ENCODE measurements at regions not wholly inside any gene's neighbourhood (a gene's known extent, or its start where the extent isn't known, plus 50 kb on each side); places are given as distances from the start of the nearest gene placed in this dataset.

DNA sequence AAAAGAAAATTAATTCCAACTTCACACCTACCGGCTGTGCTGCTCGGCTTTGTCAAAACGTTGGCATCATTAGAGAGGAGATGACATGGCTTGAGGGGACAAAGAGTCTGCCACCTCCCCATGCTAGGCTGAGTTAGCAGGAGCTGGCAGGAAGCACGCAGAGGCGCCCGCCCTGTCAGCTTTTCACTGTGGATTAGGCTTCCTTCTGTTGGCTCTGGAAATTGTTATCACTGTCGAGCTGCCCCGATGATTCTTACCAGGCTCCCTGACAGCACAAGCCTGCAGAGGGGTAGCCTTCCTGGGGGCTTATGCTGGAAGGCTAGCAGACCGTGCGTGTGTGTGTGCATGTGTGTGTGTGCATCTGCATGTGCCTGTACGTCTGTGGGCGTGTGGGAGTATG, 490.9 kb upstream of the TBX3 start (continued):
- TF ChIP-seq, protein P1, sequence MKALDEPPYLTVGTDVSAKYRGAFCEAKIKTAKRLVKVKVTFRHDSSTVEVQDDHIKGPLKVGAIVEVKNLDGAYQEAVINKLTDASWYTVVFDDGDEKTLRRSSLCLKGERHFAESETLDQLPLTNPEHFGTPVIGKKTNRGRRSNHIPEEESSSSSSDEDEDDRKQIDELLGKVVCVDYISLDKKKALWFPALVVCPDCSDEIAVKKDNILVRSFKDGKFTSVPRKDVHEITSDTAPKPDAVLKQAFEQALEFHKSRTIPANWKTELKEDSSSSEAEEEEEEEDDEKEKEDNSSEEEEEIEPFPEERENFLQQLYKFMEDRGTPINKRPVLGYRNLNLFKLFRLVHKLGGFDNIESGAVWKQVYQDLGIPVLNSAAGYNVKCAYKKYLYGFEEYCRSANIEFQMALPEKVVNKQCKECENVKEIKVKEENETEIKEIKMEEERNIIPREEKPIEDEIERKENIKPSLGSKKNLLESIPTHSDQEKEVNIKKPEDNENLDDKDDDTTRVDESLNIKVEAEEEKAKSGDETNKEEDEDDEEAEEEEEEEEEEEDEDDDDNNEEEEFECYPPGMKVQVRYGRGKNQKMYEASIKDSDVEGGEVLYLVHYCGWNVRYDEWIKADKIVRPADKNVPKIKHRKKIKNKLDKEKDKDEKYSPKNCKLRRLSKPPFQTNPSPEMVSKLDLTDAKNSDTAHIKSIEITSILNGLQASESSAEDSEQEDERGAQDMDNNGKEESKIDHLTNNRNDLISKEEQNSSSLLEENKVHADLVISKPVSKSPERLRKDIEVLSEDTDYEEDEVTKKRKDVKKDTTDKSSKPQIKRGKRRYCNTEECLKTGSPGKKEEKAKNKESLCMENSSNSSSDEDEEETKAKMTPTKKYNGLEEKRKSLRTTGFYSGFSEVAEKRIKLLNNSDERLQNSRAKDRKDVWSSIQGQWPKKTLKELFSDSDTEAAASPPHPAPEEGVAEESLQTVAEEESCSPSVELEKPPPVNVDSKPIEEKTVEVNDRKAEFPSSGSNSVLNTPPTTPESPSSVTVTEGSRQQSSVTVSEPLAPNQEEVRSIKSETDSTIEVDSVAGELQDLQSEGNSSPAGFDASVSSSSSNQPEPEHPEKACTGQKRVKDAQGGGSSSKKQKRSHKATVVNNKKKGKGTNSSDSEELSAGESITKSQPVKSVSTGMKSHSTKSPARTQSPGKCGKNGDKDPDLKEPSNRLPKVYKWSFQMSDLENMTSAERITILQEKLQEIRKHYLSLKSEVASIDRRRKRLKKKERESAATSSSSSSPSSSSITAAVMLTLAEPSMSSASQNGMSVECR (CRISPR knock-in tag; IDR thresholded peaks at IDR 0.05) = no peak
- TF ChIP-seq CHD2 (IDR thresholded peaks at IDR 0.05; ENCODE audit: low read depth, low read length) (no peak), NCOR1 (IDR thresholded peaks at IDR 0.05) (no peak), PRPF4 (IDR thresholded peaks at IDR 0.05; ENCODE audit: insufficient read depth, low read depth, low read length, poor library complexity, severe bottlenecking) (no peak), ZFP30 (CRISPR knock-in tag; IDR thresholded peaks at IDR 0.05; ENCODE audit: borderline replicate concordance) (no peak), KLF13 (tag; IDR thresholded peaks at IDR 0.05; ENCODE audit: borderline replicate concordance, low read depth) (no peak), CHD1 (IDR thresholded peaks at IDR 0.05; ENCODE audit: low read length) (no peak), MYBL2 (IDR thresholded peaks at IDR 0.05; ENCODE audit: low read depth) (no peak), MYBL2 (CRISPR knock-in tag; IDR thresholded peaks at IDR 0.05; ENCODE audit: borderline replicate concordance) (no peak)
- TF ChIP-seq, protein P2, sequence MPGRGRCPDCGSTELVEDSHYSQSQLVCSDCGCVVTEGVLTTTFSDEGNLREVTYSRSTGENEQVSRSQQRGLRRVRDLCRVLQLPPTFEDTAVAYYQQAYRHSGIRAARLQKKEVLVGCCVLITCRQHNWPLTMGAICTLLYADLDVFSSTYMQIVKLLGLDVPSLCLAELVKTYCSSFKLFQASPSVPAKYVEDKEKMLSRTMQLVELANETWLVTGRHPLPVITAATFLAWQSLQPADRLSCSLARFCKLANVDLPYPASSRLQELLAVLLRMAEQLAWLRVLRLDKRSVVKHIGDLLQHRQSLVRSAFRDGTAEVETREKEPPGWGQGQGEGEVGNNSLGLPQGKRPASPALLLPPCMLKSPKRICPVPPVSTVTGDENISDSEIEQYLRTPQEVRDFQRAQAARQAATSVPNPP (IDR thresholded peaks at IDR 0.05; ENCODE audit: borderline replicate concordance, insufficient read depth, insufficient read length) = no peak
- TF ChIP-seq, protein P3, sequence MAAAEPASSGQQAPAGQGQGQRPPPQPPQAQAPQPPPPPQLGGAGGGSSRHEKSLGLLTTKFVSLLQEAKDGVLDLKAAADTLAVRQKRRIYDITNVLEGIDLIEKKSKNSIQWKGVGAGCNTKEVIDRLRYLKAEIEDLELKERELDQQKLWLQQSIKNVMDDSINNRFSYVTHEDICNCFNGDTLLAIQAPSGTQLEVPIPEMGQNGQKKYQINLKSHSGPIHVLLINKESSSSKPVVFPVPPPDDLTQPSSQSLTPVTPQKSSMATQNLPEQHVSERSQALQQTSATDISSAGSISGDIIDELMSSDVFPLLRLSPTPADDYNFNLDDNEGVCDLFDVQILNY (CRISPR knock-in tag; IDR thresholded peaks at IDR 0.05) = no peak

Measured in K562 (cell line).